Mesenchymal stem cell (in vitro differentiated cells and primary cell): ENCODE measurements at regions not wholly inside any gene's neighbourhood (a gene's known extent, or its start where the extent isn't known, plus 50 kb on each side); places are given as distances from the start of the nearest gene placed in this dataset.

Source experiments
- DNase-seq: peaks from one replicate; pipeline ENCODE4 v3.0.0-alpha.2; 2013
- H2AFZ ChIP-seq: one replicate; pipeline ENCODE4 v1.6.1; 2013; ENCODE audit warnings: low read depth, mild to moderate bottlenecking, control low read depth, inconsistent platforms, low read length, moderate library complexity
- H2AK5ac ChIP-seq: 2 replicates; pipeline ENCODE4 v1.6.1; 2013; ENCODE audit warnings: low read length, moderate library complexity, mild to moderate bottlenecking, inconsistent platforms; ENCODE audit not compliant: severe bottlenecking
- H2BK120ac ChIP-seq: one replicate; pipeline ENCODE4 v1.6.1; 2013; ENCODE audit warnings: low read depth, mild to moderate bottlenecking, inconsistent platforms, low read length, moderate library complexity
- H2BK12ac ChIP-seq, 2 experiments: one replicate each; pipeline ENCODE4 v1.6.1; 2013; ENCODE audit warnings: inconsistent platforms in 2 of 2, low read length in 2 of 2, mild to moderate bottlenecking in 2 of 2, moderate library complexity in 2 of 2, control low read depth in 1 of 2
- H2BK15ac ChIP-seq: one replicate; pipeline ENCODE4 v1.6.1; 2013; ENCODE audit warnings: mild to moderate bottlenecking, low read depth, inconsistent platforms; ENCODE audit not compliant: poor library complexity, severe bottlenecking
- H2BK5ac ChIP-seq: 2 replicates; pipeline ENCODE4 v1.6.1; 2013; ENCODE audit warnings: low read depth, mild to moderate bottlenecking, low read length, control low read depth, inconsistent platforms; ENCODE audit not compliant: poor library complexity, severe bottlenecking
- H3K14ac ChIP-seq, 2 experiments: one replicate each; pipeline ENCODE4 v1.6.1; 2013; ENCODE audit warnings: inconsistent platforms in 2 of 2, low read length in 2 of 2, control low read depth in 1 of 2, mild to moderate bottlenecking in 1 of 2, moderate library complexity in 1 of 2
- H3K18ac ChIP-seq, 2 experiments: one replicate each; pipeline ENCODE4 v1.6.1; 2013; ENCODE audit warnings: inconsistent platforms in 2 of 2, low read length in 2 of 2, control low read depth in 1 of 2, low read depth in 1 of 2, mild to moderate bottlenecking in 1 of 2
- H3K23ac ChIP-seq, 2 experiments: one replicate each; pipeline ENCODE4 v1.6.1; 2013; ENCODE audit warnings: inconsistent platforms in 2 of 2, low read length in 2 of 2, mild to moderate bottlenecking in 2 of 2, moderate library complexity in 2 of 2, control low read depth in 1 of 2
- H3K27ac ChIP-seq: 2 replicates; pipeline ENCODE4 v1.5.1; 2013; ENCODE audit warnings: mild to moderate bottlenecking, moderate library complexity, low read length, control low read depth, inconsistent platforms; ENCODE audit not compliant: poor library complexity, severe bottlenecking
- H3K27me3 ChIP-seq, 2 experiments: 2 replicates each; pipeline versions ENCODE4 v1.6.1 to v1.7.0; 2013; ENCODE audit warnings: low read length in 2 of 2, mild to moderate bottlenecking in 2 of 2, moderate library complexity in 2 of 2, control low read depth in 1 of 2, inconsistent platforms in 1 of 2; ENCODE audit not compliant: control insufficient read depth in 1 of 2, insufficient read depth in 1 of 2
- H3K36me3 ChIP-seq, 2 experiments: 2 replicates each; pipeline versions ENCODE4 v1.6.1 to v1.7.0; 2013; ENCODE audit warnings: low read length in 2 of 2, control low read depth in 1 of 2, inconsistent platforms in 1 of 2, low read depth in 1 of 2, mild to moderate bottlenecking in 1 of 2; ENCODE audit not compliant: insufficient read depth in 2 of 2, control insufficient read depth in 1 of 2
- H3K4ac ChIP-seq, 2 experiments: one replicate each; pipeline ENCODE4 v1.6.1; 2013; ENCODE audit warnings: inconsistent platforms in 2 of 2, low read length in 2 of 2, mild to moderate bottlenecking in 2 of 2, moderate library complexity in 2 of 2, control low read depth in 1 of 2, low read depth in 1 of 2
- H3K4me1 ChIP-seq: 2 replicates; pipeline ENCODE4 v1.6.1; 2013; ENCODE audit warnings: low read depth, low read length, control low read depth; ENCODE audit not compliant: control insufficient read depth, insufficient read depth
- H3K4me2 ChIP-seq: 2 replicates; pipeline ENCODE4 v1.6.1; 2013; ENCODE audit warnings: low read length, mild to moderate bottlenecking, inconsistent platforms; ENCODE audit not compliant: poor library complexity, severe bottlenecking
- H3K4me3 ChIP-seq, 2 experiments: 2 replicates each; pipeline versions ENCODE4 v1.5.1 to v1.7.0; 2013; ENCODE audit warnings: low read length in 2 of 2, mild to moderate bottlenecking in 2 of 2, control low read depth in 1 of 2, low read depth in 1 of 2; ENCODE audit not compliant: insufficient read depth in 1 of 2
- H3K79me1 ChIP-seq: replicated peaks from 2 replicates; pipeline ENCODE4 v1.6.1; 2013; ENCODE audit warnings: mild to moderate bottlenecking, control low read depth, low read length, inconsistent platforms; ENCODE audit not compliant: poor library complexity, severe bottlenecking
- H3K9ac ChIP-seq: 2 replicates; pipeline ENCODE4 v1.7.0; 2013; ENCODE audit warnings: mild to moderate bottlenecking, low read length, moderate library complexity
- H3K9me3 ChIP-seq: 2 replicates; pipeline ENCODE4 v1.7.0; 2013; ENCODE audit warnings: mild to moderate bottlenecking, low read length; ENCODE audit not compliant: control insufficient read depth
- H4K8ac ChIP-seq: one replicate; pipeline ENCODE4 v1.6.1; 2013; ENCODE audit warnings: inconsistent platforms, mild to moderate bottlenecking, low read length, moderate library complexity
- H4K91ac ChIP-seq: one replicate; pipeline ENCODE4 v1.6.1; 2013; ENCODE audit warnings: mild to moderate bottlenecking, low read length, inconsistent platforms
- WGBS: methylation state at CpG from one replicate; pipeline ENCODE4 v1.1.7; 2013; ENCODE audit warnings: mixed read lengths; 5-methylcytosine and 5-hydroxymethylcytosine counted together

- Histone ChIP-seq H3K79me1 (no peaks in the 10 kb centered on the region), H3K9ac (no peak overlapping the region), H4K8ac (no peak overlapping the region), H3K9me3 (no peaks in the 10 kb centered on the region), H3K4ac (no peak overlapping the region), H2AK5ac (no peak overlapping the region), H4K91ac (no peak overlapping the region), H3K27me3 (no peaks in the 10 kb centered on the region), H3K4me3 (no peak overlapping the region), H3K4me2 (no peak overlapping the region), H3K4me1 (no peaks in the 10 kb centered on the region), H2BK15ac (no peak overlapping the region), H2BK12ac (no peak overlapping the region), H2AFZ (no peak overlapping the region), H3K27ac (no peak overlapping the region), H2BK120ac (no peak overlapping the region), H2BK5ac (no peak overlapping the region), H3K23ac (no peak overlapping the region), H3K14ac (no peak overlapping the region), H3K36me3 (no peaks in the 10 kb centered on the region), H3K18ac (no peak overlapping the region)
- 75% methylated on average over 6 of the region's 6 CpGs for WGBS
- no peak for DNase-seq
Observed at GRCh38 chr2:117717072-117717471, 97.4 kb upstream of the DDX18 start.

- H3K18ac ChIP-seq, result no peak overlapping the region
- no peak overlapping the region for H3K9ac ChIP-seq
- H4K8ac ChIP-seq, result no peak overlapping the region
- no peaks in the 10 kb centered on the region for H3K27me3 ChIP-seq
- WGBS, result no CpG with 5 or more reads among the region's 3 CpGs
- no peak overlapping the region for H2AK5ac ChIP-seq
- H2BK12ac ChIP-seq, result no peak overlapping the region
- no peak overlapping the region for H2AFZ ChIP-seq
- H3K36me3 ChIP-seq, result no peaks in the 10 kb centered on the region
- H2BK120ac ChIP-seq, result no peak overlapping the region
- no peak overlapping the region for H3K14ac ChIP-seq
- DNase-seq, result no peak
- H3K27ac ChIP-seq, result no peak overlapping the region
- no peak overlapping the region for H3K23ac ChIP-seq
- H3K4me1 ChIP-seq, result no peaks in the 10 kb centered on the region
- no peak overlapping the region for H2BK5ac ChIP-seq
- H3K4me2 ChIP-seq, result no peak overlapping the region
- no peak overlapping the region for H3K4me3 ChIP-seq
- H3K9me3 ChIP-seq, result no peaks in the 10 kb centered on the region
- no peak overlapping the region for H4K91ac ChIP-seq
- no peaks in the 10 kb centered on the region for H3K79me1 ChIP-seq
- no peak overlapping the region for H2BK15ac ChIP-seq
- no peak overlapping the region for H3K4ac ChIP-seq
Observed at GRCh38 chr2:117718048-117718447, 96.4 kb upstream of the DDX18 start.

- H2BK12ac ChIP-seq, result no peak overlapping the region
- no peak overlapping the region for H3K4ac ChIP-seq
- H2BK15ac ChIP-seq, result no peak overlapping the region
- DNase-seq, result no peak
- no peaks in the 10 kb centered on the region for H3K4me1 ChIP-seq
- H2BK5ac ChIP-seq, result no peak overlapping the region
- no peak overlapping the region for H2AK5ac ChIP-seq
- no peak overlapping the region for H3K23ac ChIP-seq
- no peak overlapping the region for H3K4me2 ChIP-seq
- no peaks in the 10 kb centered on the region for H3K36me3 ChIP-seq
- H3K18ac ChIP-seq, result no peak overlapping the region
- no peak overlapping the region for H3K9ac ChIP-seq
- WGBS, result 68% methylated on average over 2 of the region's 2 CpGs
- no peak overlapping the region for H4K8ac ChIP-seq
- H3K9me3 ChIP-seq, result no peaks in the 10 kb centered on the region
- no peak overlapping the region for H3K14ac ChIP-seq
- no peak overlapping the region for H4K91ac ChIP-seq
- H3K27me3 ChIP-seq, result no peaks in the 10 kb centered on the region
- H2BK120ac ChIP-seq, result no peak overlapping the region
- no peak overlapping the region for H3K27ac ChIP-seq
- no peaks in the 10 kb centered on the region for H3K79me1 ChIP-seq
- no peak overlapping the region for H2AFZ ChIP-seq
- no peak overlapping the region for H3K4me3 ChIP-seq
Observed at GRCh38 chr2:117720765-117721164, 93.7 kb upstream of the DDX18 start.

GRCh38 chr2:117723483-117723882 lies 91.0 kb upstream of the DDX18 start:
- no peaks in the 10 kb centered on the region for H3K79me1 ChIP-seq
- no peaks in the 10 kb centered on the region for H3K9me3 ChIP-seq
- no peaks in the 10 kb centered on the region for H3K4me1 ChIP-seq
- H2AK5ac ChIP-seq, result no peak overlapping the region
- no peak overlapping the region for H3K4me2 ChIP-seq
- no peak overlapping the region for H2BK5ac ChIP-seq
- no peak overlapping the region for H4K91ac ChIP-seq
- H3K4me3 ChIP-seq, result no peak overlapping the region
- no peak overlapping the region for H2AFZ ChIP-seq
- 56% methylated on average over 1 of the region's 2 CpGs for WGBS
- no peak overlapping the region for H3K18ac ChIP-seq
- no peak overlapping the region for H3K4ac ChIP-seq
- H2BK15ac ChIP-seq, result no peak overlapping the region
- no peaks in the 10 kb centered on the region for H3K36me3 ChIP-seq
- no peak overlapping the region for H2BK120ac ChIP-seq
- H3K27ac ChIP-seq, result no peak overlapping the region
- no peak overlapping the region for H2BK12ac ChIP-seq
- H3K14ac ChIP-seq, result no peak overlapping the region
- H3K23ac ChIP-seq, result no peak overlapping the region
- H4K8ac ChIP-seq, result no peak overlapping the region
- H3K27me3 ChIP-seq, result no peaks in the 10 kb centered on the region
- DNase-seq, result no peak
- no peak overlapping the region for H3K9ac ChIP-seq
